Mucosa of gallbladder (tissue), 1 donor: ENCODE measurements at regions not wholly inside any gene's neighbourhood (a gene's known extent, or its start where the extent isn't known, plus 50 kb on each side); places are given as distances from the start of the nearest gene placed in this dataset.

ENCODE experiments used
- DNase-seq: peaks from one replicate; pipeline ENCODE4 v3.0.0-alpha.2; 2020; ENCODE audit warnings: low spot score
- donor health status: DM: no; HTN: no; CAD: no.

DNA sequence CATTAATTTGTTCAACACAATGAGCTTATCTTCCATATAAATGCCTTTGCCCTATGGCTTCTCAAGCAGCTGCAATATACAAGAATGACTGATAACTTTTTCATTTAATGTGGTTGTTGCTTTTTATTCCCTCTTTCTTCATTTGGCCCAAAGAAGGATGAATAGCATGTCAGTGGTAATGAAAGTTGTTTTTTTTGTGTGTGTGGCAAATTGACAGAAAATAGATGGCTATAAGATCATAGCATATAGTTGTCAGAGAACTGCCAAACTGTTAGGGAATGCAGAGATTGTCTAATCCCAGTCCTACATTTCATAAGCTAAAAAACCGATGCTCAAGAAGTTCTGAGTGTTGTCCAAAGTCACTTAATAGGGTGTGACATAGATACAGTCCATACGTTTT is 244.3 kb downstream of the ACTR3 start:
- no peak for DNase-seq

DNA sequence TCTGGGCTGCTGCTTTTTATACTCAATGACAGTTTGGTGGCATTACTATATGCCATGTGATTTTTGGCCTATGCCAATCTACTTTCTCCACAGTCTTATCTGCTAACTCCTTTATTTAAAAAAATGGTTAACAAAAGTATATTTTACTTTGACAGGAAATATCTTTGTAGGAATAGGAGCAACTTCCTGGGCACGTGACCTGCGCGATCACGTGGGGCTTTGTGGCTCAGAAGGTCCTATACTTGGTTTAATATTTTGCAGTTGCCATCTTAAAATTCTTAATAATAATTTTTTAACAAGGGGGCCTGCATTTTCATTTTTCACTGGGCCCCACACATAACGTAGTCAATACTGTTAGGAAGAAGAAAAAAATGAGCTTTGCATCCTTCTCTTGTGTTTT is 249.7 kb downstream of the ACTR3 start:
- DNase-seq, result no peak

DNA sequence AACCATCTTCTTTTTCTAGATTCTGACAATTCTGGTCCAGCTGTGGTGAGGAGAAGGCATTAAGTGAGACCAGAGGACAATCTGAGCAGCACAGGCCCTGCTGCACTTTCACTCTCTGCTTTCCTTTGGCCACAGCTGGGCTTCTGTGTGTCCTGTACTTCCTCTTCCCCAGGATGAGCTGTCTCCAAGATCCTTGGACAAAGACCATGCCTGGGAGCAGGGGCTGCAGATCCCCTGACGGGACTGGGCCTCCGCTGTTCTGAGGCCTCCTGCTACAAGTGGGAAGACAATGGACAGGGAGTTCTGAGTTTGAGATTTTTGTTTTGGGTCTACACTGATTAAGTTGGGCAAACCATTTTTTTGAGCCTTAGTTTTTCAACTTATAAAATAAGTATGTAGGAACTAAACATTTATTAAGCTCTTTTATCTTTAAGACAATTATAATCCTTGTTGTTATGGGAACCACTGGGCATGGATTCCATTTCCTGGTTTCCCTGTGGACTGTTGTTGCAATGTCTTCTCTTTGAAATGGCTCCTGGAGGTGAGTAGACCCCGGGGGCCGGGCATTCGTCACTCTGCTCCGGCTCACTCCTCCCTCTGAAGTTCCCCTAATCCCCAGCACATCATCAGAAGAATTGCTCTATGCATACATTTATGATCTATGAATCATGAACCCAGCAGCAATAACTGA is 266.6 kb downstream of the ACTR3 start:
- DNase-seq, result no peak

DNA sequence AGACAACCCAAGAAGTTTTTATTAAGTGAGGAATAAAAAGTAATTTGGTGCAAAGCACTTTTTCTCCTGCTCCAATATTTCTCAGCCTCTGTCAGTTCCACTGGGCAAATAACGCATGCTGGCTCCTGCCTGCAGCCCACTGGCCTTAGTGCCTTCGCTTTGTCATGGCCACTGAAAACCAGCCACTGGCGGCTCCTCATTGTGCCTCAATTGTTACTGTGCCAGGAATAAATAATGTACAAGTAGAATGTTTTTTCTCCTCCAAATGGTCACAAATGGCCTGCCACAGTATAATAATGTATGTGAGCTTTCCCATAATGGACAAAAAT is 267.1 kb downstream of the ACTR3 start:
- DNase-seq, result no peak

DNA sequence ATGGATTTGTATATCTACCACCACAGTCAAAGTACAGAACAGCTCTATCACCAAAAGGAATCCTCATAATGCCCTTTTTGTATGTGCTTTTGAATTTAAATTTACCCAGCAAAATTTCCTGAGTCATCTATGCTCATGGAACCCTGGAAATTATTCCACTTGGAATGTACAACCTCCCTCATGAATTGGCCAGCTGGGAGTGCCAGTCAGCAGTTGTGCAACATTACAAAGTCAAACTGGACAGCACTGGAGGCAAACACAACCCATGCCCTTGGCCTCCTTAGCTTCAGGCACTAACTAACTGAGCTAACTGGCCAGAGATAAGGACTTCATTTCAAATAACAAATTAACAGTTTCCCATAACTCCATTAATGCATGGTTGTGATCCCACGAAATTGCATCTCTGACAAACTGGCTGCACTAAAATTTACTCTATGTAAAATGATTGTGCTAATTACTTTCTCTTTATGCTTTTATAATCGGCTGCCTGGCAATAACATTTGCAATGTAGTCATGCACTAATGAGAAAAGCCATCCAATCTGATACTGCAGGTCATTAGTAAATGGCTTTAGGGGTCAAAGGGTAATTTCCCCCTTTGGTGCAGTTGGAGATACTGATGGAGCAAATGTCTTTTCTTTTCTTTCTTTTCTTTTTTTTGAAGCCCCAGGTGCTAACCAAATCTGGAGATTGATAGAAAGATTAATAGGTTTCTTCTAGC is 270.5 kb downstream of the ACTR3 start:
- DNase-seq, result peak; percentile 45

DNA sequence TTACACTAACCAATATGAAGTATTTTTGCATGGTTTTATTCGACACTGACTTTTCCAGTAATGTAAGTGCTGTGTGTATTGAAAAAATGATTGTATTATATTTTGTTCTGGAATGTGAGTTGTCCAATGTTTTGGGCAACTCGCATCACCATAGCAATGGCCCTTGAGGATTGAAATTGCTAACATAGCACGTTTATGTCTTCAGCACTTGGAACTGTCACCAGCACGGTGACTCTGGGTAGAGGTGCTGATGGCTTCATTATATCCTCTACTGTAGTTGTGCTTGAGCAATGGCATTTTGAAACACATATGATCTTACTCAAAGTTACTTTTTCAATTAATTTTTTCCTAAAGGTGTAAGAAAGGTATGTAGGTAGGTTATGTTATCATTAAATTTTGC is 271.5 kb downstream of the ACTR3 start:
- DNase-seq, result no peak

DNA sequence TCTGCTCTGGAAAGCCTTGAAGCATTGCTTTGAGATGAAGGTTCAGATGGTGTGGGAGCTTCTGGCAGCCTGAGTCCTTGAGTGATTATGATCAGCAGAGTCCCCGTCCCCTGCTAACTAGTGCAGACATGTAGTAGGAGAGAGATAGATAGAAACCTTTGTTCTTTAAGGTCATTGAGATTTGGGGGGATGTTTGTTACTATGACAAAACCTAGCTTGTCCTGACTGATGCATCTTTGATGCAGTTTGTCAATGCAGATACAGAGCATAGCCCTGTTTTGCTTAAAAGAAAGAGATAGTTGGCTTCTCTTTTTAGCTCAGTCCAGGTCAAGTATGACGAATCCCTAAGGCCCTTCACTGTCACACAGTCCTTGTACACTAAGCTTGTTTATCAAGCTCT is 274.6 kb upstream of the DPP10 start:
- no peak for DNase-seq

DNA sequence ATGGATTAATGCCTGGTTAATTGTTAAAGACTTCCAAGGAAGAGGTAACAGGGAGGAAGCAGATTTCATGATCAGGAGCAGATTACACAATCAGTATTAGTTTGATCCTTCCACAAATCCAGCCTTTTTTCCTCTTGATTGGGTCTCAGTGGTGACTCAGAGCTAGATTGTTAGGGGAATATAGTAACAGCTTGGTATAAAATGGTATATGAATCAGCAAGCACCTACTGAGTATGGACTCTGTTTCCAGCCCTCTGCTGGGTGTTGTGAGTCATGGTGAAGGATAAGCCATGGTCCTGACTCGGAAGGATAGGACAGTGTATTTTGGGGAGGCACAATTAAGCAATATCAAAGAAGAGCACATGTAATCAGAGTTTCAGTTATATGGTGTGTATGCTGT is 272.4 kb upstream of the DPP10 start:
- DNase-seq, result no peak

DNA sequence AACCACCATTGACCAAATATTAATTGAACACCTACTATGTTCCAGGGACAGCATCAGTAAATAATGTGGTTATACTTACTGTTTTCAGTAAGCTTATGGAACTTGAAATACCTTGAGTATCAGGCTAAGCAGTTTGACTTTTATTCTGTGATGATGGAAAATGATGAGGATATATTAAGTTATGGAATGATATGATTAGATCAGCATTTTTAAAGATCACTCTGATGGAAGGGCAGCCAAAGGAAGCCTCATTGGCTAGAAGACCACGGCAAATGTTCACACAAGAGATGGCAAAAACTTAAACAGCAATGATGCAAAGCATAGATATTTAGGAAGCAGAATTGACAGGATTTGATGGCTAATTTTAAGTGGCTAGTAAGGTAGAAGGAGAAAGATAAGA is 266.9 kb upstream of the DPP10 start:
- no peak for DNase-seq

DNA sequence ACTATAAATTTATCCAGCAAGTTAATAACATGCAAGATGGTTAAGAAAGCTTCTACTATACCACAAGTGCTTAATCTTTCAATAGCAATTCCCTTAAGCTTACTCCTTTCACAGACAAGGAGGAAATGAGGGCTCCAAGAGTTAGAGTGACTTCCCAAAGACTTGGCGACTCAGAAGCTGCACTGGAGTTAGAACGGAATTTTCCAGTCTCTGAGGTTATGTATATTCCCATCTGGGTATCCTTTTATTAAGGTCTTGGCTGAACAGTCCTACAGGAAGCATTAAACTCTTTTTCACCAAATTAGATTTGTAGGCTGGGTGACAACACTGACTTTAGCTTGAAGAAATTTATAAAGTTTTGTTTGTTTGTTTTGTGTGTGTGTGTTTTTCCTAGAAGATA is 256.9 kb upstream of the DPP10 start:
- no peak for DNase-seq

DNA sequence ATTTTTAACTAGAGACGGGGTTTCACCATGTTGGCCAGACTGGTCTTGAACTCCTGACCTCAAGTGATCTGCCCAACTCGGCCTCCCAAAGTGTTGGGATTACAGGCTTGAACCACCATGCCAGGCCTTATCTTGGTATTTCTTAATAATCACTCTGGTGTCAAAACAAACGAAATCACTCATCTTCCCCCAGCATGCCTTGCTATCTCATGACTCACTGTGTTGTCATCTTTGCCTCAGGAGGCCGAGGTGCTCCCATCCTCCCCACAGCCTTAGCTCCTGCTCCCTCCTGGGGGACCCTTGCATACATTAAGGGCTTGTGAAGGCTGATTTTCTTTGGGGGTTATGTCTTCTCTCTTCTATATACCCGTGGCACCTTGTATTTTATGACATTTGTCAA is 250.1 kb upstream of the DPP10 start:
- no peak for DNase-seq

DNA sequence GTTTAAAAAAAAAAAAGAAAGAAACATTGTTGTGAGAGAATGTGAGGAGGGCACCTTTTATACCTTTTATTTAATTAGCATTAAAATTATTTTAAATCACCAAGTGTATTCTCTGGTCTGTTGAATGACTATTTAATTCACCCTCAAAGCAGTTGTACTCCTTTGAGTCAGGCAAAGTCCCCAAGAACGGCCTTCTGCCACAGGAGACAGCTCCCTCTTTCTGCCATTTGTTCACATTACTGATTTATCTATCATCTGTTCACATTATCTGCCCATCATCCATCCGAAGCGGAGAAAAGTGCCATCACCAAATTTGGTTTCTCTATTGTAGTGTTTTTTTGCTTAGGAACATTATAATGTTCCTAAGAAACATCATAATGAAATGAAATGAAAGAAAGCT is 240.7 kb upstream of the DPP10 start:
- DNase-seq, result no peak

DNA sequence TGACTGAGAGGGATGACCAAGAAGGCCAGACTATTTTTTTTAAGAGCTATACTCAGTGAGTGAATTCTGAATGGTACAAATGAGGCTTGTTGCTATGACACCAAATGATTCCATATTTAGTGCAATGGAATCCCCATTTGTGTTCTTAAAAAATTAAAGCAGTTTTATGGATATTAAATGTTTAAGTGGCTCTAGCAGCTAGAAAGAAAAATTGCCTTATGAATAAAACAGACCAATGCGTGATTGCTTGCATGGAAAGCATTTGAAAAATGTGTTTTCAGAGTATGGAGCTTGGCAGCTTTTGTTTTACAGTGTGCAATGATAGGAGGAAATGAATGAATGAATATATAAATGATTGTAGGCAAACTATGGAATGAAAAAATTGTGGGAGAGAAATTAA is 238.8 kb upstream of the DPP10 start:
- DNase-seq, result no peak

DNA sequence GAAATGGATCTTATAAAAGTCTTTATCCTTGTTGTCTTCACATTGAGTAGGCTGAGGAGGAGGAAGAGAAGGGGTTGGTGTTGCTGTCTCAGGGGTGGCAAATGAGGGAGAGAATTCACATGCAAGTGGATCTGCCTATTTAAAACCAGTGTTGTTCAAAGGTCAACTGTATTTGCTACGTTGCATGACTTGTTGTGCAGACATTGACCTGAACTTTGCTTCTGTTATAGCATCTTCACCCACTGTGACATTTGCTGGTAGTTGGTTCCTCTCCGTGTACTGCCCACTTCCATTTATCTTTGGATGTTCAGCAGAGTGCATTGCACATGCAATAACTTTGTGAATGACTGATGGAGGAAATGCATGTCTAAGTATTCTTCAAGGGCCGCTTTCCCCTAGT is 228.6 kb upstream of the DPP10 start:
- DNase-seq, result no peak

DNA sequence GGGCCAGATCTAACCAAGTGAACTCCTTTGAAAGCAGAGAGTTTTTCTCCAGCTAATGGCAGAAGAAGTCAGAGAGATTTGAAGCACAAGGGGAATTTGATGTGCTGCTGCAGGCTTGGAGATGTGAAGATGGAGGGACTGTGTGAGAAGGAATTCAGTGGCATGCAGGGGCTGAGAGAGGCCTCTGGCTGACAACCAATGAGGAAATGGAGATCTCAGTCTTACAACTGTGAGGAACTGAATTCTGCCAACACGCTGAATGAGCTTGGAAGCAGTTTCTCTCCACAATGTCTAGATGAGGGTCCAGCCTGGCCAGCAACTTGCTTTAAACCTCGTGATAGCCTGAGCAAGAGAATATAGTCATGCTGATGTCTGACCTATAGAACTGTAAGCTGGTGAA is 224.1 kb upstream of the DPP10 start:
- no peak for DNase-seq

DNA sequence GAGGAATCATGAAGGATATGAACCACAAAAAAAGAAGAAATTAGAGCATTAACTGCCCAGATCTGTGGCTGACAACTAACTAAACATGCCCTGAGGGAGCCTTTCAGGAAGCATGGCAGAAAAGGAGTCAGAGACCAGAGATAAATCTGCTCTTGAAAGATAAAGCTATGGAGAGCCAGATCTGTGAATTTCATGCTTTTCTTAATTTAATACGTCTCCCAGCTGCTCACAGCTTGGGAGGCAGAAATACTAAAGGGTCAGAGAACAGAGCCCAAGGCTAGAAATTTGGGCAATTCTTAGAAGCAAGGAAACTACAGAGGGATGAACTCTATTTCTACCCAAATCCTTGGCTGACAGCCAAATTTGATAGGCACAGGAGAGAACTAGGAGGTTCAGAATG is 223.0 kb upstream of the DPP10 start:
- DNase-seq, result no peak

DNA sequence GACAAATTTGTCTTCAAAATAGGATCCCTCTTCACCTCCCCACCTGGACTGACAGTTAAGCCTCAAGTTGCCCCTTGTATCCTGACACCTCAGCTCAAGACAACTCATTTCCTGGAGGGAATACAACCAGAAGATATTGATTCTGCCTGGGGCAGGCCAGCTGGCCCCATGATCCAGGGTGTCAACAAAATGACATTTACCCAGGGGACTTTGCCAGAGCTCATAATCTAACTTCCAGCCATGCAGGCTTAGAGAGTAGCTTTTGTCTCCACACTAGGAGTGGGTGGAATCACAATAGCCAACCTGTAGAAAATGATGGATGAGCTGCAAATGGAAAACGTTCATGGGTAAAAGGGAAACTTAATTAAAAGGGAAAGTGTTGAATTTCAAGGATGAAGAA is 220.1 kb upstream of the DPP10 start:
- DNase-seq, result no peak

DNA sequence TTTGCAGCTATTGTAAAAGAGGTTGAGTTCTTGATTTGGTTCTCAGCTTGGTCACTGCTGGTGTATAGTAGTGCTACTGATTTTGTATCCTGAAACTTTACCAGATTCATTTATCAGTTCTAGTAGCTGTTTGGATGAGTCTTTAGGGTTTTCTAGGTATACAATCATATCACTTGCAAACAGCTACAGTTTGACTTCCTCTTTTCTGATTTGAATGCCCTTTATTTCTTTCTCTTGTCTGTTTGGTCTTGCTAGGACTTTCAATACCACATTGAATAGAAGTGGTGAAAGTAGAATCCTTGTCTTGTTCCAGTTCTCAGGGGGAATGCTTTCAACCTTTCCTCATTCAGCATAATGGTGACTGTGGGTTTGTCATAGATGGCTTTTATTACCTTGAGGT is 210.5 kb upstream of the DPP10 start:
- DNase-seq, result no peak

DNA sequence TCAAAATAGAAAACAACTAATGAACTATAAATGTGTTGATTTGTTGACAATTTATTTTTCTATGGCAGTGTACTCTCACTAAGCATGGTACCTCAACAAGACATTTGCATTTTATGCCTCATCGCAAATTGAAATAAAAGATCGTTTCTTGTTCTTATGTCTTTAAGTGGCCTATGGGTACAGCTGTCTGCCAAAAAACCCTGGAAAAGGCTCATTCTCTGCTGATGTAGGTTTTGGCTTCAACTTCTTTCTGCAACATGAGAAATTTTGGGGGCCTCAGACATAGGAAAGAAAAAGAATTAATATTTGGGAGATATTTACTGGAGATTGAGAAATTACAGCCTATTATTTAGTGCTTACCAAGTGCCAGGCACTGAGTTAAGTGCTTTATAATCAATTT is 205.1 kb upstream of the DPP10 start:
- DNase-seq, result no peak

DNA sequence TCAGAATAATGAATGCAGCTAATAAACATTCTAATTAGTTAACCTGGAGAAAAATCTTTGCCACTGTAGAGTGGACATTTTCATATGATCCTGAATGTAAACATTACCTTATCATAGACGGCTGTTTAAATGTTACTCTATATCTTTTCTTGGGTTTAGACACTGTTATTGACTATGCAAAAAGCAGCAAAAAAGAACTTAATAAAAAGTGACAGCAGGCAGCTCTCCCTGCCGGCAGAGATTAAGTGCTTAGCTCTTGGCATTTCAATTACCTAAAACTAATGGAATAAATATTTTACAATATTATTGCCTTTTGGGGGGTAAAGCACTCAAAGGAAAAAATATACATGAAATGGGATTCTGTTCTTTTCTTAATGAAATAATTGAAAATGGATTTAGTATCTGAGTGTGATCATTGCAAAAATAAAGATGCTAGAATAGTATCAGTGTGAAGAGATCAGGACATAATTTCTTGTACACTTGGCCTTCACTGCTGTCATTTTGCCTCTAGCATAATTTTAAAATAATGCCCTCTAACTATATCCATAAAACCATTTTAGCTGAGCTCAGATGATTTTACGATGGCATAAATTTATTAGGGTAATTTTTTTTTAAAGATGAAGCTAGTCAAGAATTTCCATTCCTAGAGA is 203.4 kb upstream of the DPP10 start:
- DNase-seq, result no peak

DNA sequence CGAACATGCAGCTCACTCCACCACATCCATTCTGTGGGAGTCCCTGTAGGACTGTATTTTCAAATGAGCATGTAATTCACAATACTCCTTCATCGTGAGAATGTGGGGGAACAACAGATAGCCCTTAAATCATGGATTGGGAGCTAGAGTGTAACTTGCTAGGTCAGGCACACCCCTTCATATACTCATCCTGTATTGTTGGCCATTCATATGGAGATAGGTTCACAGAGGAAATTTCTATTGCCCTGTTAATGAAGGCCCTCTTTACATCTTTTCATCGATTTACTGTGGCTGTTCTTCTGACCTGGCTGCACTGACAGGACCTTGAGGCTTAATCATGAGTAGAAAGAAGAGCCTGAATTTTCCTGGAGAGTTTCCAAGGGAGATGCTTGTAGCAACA is 193.8 kb upstream of the DPP10 start:
- no peak for DNase-seq

DNA sequence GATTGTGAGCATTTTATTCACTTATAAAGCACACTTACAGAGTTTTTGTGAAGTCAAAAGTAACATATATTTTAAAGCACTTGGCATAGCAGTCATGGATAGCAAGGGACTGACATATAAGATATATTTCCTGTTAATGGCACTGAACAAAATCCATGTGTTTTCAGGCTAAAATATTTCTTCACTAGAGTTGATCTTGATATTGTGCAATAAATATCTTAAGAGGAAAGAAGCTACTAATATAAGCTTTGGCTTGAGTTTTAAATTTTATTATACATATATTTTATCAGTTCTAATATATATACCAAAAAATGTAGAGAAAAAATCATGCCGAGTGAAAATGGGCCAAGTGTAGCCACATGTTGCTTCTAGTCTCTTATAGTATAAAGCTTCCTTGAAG is 189.7 kb upstream of the DPP10 start:
- DNase-seq, result no peak

DNA sequence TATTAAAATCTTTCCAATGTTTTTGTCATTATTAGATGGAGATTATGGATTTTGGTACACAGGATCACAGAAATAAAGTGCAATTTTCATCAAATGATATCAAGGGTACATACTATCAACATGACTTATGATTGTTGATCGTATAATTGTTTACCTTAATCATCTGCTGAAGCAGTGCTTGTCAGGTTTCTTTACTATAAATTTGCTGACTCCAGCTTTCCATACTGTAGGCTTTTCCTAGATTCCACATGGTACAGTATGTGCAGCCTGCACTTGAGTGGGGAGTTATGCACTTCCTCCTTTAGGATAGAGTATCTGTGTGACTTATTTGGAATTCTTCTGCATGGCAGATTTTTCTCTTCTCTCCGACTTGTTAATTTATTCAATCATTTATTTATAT is 187.6 kb upstream of the DPP10 start:
- DNase-seq, result no peak

DNA sequence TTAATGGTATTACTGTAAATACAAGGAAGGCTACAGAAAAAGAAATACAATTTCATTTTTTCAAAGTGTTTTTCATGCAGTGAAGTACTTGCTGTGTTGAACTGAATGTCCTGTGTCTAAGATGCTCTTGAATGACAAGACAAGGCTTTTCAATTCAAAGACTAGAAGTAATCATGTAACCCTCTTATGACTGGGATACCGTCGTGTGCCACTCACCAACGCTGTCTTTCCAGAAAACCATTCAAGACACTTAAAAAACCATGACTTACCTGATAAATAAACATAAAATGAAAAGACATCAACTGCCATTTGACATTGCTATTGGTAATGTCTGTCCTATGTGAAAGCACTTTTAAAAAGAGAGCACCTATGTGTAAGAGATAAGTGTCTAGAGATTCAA is 183.1 kb upstream of the DPP10 start:
- no peak for DNase-seq
